ENCODE measurements at regions not wholly inside any gene's neighbourhood (a gene's known extent, or its start where the extent isn't known, plus 50 kb on each side); places are given as distances from the start of the nearest gene placed in this dataset.

DNA sequence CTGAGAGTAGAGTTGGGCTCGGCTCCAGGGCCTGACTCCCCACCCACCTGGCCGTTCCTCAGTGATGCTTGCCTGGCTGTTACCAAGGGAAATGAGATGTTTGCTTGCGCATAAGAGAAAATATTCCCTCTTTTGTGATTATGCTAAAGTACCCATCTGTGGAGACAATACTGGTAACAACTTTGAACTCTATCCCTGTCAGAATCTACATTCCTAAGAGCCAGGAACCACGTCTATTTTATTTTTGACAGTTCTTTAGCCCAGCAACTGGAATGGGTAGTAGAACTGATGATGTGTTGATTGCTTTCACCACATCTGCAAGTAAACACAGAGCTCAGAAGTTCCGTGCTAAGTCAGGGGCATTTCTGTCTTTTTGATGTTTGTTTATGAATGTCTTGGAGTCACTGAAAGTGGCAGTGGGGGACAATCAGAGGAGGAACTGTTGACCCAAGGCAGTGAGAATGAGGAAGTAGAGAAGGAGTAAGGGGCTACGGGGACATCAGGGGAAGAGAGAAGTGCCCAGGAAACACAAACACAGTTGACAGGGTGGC lies 348.3 kb upstream of the SOX11 start:
- no peak for DNase-seq (ENCODE audit: low spot score)

GRCh38 chr2:5352286-5352685 lies 339.9 kb upstream of the SOX11 start:
- no peak for DNase-seq (ENCODE audit: low spot score)

DNA sequence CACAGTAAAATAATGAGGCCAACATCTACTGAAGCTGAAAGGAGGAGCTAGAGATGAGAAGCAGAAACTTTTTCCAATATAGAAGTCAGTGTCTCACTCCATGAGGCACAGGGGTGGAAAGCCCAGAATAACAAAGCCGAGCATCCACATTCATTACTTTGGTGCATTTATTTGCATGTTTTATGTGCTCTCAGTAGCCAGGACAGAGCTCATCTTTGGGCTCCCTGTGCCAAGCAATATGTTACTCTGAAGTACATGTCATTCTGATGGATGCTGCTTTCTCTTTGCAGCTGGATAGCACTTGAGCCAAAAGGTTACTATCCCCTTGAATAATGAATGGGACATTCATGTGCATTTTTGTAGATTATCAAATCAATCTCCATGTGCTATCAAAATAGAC lies 338.6 kb upstream of the SOX11 start:
- DNase-seq (ENCODE audit: low spot score), result no peak

GRCh38 chr2:5359397-5359796 lies 332.8 kb upstream of the SOX11 start:
- DNase-seq (ENCODE audit: low spot score), result no peak

DNA sequence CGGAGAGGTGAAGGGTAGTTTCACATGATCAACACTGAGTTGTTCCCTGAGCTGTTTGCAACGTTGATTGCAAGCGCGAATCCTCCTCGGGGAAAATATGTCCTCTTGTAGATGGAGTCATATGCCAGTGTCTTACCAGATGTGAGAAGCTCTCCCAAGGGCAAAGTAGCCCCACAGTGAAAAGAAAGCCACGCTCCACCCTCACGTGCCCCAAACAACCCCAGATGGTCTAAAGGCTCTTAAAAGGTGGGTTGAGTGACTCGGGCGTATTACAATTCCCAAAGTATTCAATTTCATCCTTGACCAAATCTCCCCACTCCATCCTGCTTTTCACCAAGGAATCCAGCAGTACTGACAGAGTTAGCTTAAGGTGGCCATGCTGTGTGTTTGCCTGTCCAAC lies 332.1 kb upstream of the SOX11 start:
- DNase-seq (ENCODE audit: low spot score), result no peak

DNA sequence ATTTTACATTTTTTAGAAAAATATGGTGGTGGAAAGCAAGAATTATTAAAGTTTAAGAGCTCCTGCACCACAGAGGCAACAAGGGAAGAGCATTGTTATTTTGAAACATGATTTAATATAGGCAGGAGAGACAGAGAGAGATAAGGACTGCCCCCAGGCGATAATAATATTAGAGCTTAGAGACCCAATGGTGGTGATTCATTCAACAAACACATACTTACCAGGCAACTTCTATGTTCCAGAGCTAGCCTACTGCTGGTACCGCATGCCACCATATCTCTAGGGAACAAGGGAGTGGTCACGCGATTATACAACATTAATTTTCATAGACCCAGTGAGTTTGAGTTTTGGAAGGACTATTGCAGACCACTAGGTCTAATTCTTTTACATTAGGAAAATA lies 327.8 kb upstream of the SOX11 start:
- no peak for DNase-seq (ENCODE audit: low spot score)

- DNase-seq (ENCODE audit: low spot score), result peak; percentile 40
Measured at GRCh38 chr2:5365871-5366461, 326.2 kb upstream of the SOX11 start.

GRCh38 chr2:5367321-5367720 lies 324.9 kb upstream of the SOX11 start:
- no peak for DNase-seq (ENCODE audit: low spot score)

GRCh38 chr2:5368263-5368662 lies 323.9 kb upstream of the SOX11 start:
- DNase-seq (ENCODE audit: low spot score), result no peak

- DNase-seq (ENCODE audit: low spot score), result no peak
Measured at GRCh38 chr2:5369510-5369909, 322.7 kb upstream of the SOX11 start.

- no peak for DNase-seq (ENCODE audit: low spot score)
Measured at GRCh38 chr2:5370158-5370557, 322.0 kb upstream of the SOX11 start.

DNA sequence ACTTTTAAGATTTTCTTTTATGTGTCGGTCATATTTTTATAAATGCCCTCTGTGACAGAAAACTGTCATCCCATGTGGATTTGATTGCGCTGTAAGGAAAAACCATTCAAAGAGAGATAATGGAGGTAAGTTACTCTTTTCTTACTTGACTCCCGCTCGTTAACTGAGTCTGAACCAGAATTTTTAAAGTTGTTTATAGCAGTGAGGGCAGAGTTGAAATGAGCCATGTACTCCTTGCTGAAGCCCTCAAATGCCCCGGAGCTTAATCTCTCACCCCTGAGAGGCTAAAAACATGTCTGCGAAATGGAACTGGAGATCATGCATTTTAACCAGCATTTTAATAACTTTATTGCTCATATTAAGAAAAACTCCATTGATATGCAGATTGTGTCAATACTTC lies 320.0 kb upstream of the SOX11 start:
- DNase-seq (ENCODE audit: low spot score), result no peak

- no peak for DNase-seq (ENCODE audit: low spot score)
Measured at GRCh38 chr2:5373200-5373599, 319.0 kb upstream of the SOX11 start.

- no peak for DNase-seq (ENCODE audit: low spot score)
Measured at GRCh38 chr2:5374762-5375161, 317.4 kb upstream of the SOX11 start.

DNA sequence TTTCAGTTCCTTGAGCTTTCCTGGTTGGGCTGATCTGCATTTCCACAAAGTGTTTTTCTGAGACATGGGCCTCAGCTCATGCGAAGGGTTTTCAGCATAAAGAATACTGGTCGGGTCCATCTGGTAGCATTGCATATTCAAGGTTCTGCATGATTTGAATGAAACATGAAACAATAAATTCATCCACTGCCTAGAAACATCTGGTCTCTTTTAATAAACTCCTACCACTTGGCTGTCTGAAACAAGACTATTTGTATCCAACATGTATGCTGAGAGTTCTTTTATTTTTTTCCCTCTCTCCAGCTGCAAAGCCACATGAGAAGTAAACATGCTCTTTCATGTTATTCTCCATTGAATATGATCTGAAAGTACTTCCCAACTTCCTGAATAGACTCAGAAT lies 314.9 kb upstream of the SOX11 start:
- DNase-seq (ENCODE audit: low spot score), result no peak

- no peak for DNase-seq (ENCODE audit: low spot score)
Measured at GRCh38 chr2:5379811-5380210, 312.4 kb upstream of the SOX11 start.

- no peak for DNase-seq (ENCODE audit: low spot score)
Measured at GRCh38 chr2:5385596-5385995, 306.6 kb upstream of the SOX11 start.

DNA sequence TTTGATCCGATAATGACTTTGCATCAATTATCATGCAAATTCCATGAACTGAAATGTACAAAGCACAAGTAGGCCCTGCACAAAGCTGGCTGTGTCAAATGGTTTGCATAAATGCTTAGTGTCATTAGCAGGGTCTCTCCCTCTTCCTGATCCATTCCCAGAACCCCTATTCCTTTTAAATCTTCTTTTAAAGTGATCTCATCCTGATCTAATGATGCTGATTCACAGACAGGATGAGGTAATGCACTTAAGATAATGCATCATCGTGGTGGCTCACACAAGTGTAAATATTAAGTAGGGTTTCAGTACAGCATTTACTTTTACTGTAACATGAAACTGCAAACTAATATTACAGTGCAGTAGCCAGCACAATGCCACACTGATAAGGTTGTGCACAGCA lies 304.8 kb upstream of the SOX11 start:
- no peak for DNase-seq (ENCODE audit: low spot score)

- DNase-seq (ENCODE audit: low spot score), result no peak
Measured at GRCh38 chr2:5389740-5390139, 302.4 kb upstream of the SOX11 start.

DNA sequence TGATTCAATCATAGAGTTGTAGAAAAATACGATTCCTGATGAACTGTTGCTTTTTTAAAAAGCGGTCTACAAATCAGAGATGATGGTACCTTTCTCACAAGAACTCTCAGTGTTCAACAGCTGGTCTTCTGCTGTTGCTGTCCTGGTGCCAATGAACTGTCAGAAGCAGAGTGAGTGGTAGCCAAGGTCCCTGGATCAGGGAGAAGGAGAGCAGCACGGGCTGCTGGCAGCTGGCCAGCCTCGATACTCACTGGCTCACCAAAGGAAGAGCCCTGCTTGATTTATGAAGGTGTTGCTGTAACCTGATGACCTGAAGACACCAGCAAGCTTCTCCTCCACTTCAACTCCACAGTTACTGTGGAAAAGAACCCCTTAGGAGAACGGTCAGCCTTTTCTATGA lies 300.8 kb upstream of the SOX11 start:
- DNase-seq (ENCODE audit: low spot score), result no peak

DNA sequence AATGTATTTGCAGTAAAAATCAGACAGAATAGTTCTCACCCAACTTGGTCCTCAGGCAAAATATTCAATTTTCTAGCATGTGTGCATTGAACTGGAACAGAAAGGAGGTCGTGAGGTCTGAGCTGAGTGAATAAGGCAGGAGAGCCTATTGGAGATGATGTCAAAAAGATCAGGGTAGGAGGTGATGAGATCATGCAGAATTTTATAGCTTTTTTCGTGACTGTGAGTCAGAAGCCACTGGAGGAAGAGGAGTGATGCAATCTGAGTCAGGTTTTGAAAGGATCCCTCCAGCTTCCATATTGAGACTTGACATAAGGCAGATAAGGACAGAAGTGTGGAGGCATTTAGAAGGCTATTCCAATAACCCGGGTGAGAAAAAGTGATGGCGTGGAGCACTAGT lies 299.5 kb upstream of the SOX11 start:
- no peak for DNase-seq (ENCODE audit: low spot score)

DNA sequence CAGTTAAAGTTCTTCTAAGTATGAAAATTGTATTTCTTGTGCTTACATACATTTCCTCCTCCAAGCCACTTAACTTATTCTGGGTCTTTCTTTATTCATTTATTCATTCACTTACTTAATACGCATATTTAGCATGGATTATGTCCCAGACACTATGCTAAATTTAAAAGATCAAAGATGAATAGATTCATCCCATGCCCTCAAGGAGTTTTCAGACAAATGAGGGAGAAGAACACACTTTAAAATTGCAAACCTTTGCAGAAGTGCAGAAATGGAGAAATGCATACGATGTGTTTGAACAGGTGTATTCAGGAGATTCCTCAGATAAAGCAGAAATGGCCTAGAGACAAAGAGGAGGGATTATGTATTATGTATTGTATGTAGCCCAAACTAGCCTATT lies 298.7 kb upstream of the SOX11 start:
- DNase-seq (ENCODE audit: low spot score), result no peak

GRCh38 chr2:5394223-5394622 lies 298.0 kb upstream of the SOX11 start:
- no peak for DNase-seq (ENCODE audit: low spot score)

DNA sequence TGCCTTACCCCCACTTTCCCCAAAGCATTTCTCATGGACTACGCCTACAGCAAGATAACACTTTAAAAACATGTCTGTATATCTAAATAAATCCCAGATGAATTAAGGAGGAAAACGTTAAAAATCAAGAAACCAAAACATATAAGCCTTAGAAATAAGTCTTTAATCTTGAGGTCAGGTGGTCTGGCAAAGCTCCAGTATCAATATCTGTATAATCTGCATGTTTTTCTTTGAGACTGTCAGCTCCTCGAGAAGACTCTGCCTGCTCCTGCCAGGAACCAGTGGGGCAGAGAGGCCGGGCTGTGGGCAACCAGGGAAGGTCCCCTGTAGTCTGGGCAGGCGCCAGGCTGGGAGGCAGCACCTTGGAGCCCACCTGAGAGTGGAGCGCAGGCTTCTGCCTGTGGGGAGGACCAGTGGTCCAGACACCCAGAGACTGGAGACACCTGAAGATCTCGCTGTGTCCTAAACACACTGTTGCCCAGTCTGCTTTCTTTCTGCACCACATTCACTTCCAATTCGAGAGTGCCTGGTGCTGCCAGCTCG lies 291.0 kb upstream of the SOX11 start:
- no peak for DNase-seq (ENCODE audit: low spot score)

Measured in HuH-7.5 (cell line).